Mucosa of rectum (tissue), 2 donors: ENCODE measurements at regions not wholly inside any gene's neighbourhood (a gene's known extent, or its start where the extent isn't known, plus 50 kb on each side); places are given as distances from the start of the nearest gene placed in this dataset.

Experiments
- H3K27ac ChIP-seq, 2 donors: one replicate each; pipeline ENCODE4 v1.7.0; 2013; ENCODE audit warnings: inconsistent platforms in 2 of 2, low read depth in 2 of 2, low read length in 2 of 2
- H3K27me3 ChIP-seq, 2 donors: one replicate each; pipeline ENCODE4 v1.7.0; 2013; ENCODE audit warnings: low read length in 2 of 2; ENCODE audit not compliant: control insufficient read depth in 2 of 2, insufficient read depth in 2 of 2
- H3K36me3 ChIP-seq, 2 donors: one replicate each; pipeline ENCODE4 v1.7.0; 2013; ENCODE audit warnings: low read length in 2 of 2; ENCODE audit not compliant: control insufficient read depth in 2 of 2, insufficient read depth in 2 of 2
- H3K4me1 ChIP-seq, 2 donors: one replicate each; pipeline ENCODE4 v1.7.0; 2013; ENCODE audit warnings: low read length in 2 of 2, mild to moderate bottlenecking in 1 of 2; ENCODE audit not compliant: control insufficient read depth in 2 of 2, insufficient read depth in 2 of 2
- H3K4me3 ChIP-seq, 2 donors: one replicate each; pipeline ENCODE4 v1.7.0; 2013; ENCODE audit warnings: low read length in 2 of 2
- H3K9ac ChIP-seq, 2 donors: one replicate each; pipeline ENCODE4 v1.7.0; 2013; ENCODE audit warnings: low read length in 2 of 2, low read depth in 1 of 2, mild to moderate bottlenecking in 1 of 2
- H3K9me3 ChIP-seq, 2 donors: one replicate each; pipeline ENCODE4 v1.7.0; 2013; ENCODE audit warnings: low read length in 2 of 2; ENCODE audit not compliant: control insufficient read depth in 2 of 2
- donor health status: healthy.
- donor health status: Normal muscosa, but diverticular disease.

- Histone ChIP-seq H3K9ac (no peak overlapping the region), H3K9me3 (no peaks in the 10 kb centered on the region), H3K27ac (no peak overlapping the region), H3K36me3 (no peaks in the 10 kb centered on the region), H3K4me1 (no peaks in the 10 kb centered on the region), H3K4me3 (no peak overlapping the region), H3K27me3 (no peaks in the 10 kb centered on the region)
These were observed 385.1 kb downstream of the POM121L12 start for GRCh38 chr7:53420550-53420949.

GRCh38 chr7:53422291-53422690 lies 386.9 kb downstream of the POM121L12 start:
- Histone ChIP-seq H3K36me3 (no peaks in the 10 kb centered on the region), H3K4me1 (no peaks in the 10 kb centered on the region), H3K4me3 (no peak overlapping the region), H3K9me3 (no peaks in the 10 kb centered on the region), H3K27ac (no peak overlapping the region), H3K27me3 (no peaks in the 10 kb centered on the region), H3K9ac (no peak overlapping the region)

- H3K27me3 ChIP-seq, result no peaks in the 10 kb centered on the region
- no peak overlapping the region for H3K27ac ChIP-seq
- no peaks in the 10 kb centered on the region for H3K36me3 ChIP-seq
- H3K4me1 ChIP-seq, result no peaks in the 10 kb centered on the region
- H3K9me3 ChIP-seq, result no peaks in the 10 kb centered on the region
- H3K9ac ChIP-seq, result no peak overlapping the region
- no peak overlapping the region for H3K4me3 ChIP-seq
These were observed 390.8 kb downstream of the POM121L12 start for GRCh38 chr7:53426145-53426750.

- no peaks in the 10 kb centered on the region for H3K27me3 ChIP-seq
- H3K4me3 ChIP-seq, result no peak overlapping the region
- H3K27ac ChIP-seq, result no peak overlapping the region
- no peaks in the 10 kb centered on the region for H3K9me3 ChIP-seq
- no peak overlapping the region for H3K9ac ChIP-seq
- H3K4me1 ChIP-seq, result no peaks in the 10 kb centered on the region
- no peaks in the 10 kb centered on the region for H3K36me3 ChIP-seq
These were observed 392.6 kb downstream of the POM121L12 start for GRCh38 chr7:53428045-53428444.

- no peak overlapping the region for H3K27ac ChIP-seq
- H3K36me3 ChIP-seq, result no peaks in the 10 kb centered on the region
- H3K9ac ChIP-seq, result no peak overlapping the region
- H3K27me3 ChIP-seq, result no peaks in the 10 kb centered on the region
- H3K4me1 ChIP-seq, result no peaks in the 10 kb centered on the region
- no peaks in the 10 kb centered on the region for H3K9me3 ChIP-seq
- no peak overlapping the region for H3K4me3 ChIP-seq
These were observed 396.5 kb downstream of the POM121L12 start for GRCh38 chr7:53431901-53432300.

GRCh38 chr7:53437336-53437735 lies 401.9 kb downstream of the POM121L12 start:
- H3K9me3 ChIP-seq, result no peaks in the 10 kb centered on the region
- no peaks in the 10 kb centered on the region for H3K27me3 ChIP-seq
- no peak overlapping the region for H3K4me3 ChIP-seq
- no peaks in the 10 kb centered on the region for H3K4me1 ChIP-seq
- no peak overlapping the region for H3K27ac ChIP-seq
- H3K9ac ChIP-seq, result no peak overlapping the region
- no peaks in the 10 kb centered on the region for H3K36me3 ChIP-seq

GRCh38 chr7:53446170-53446569 lies 410.7 kb downstream of the POM121L12 start:
- Histone ChIP-seq H3K9me3 (no peaks in the 10 kb centered on the region), H3K27me3 (no peaks in the 10 kb centered on the region), H3K36me3 (no peaks in the 10 kb centered on the region), H3K9ac (no peak overlapping the region), H3K4me1 (no peaks in the 10 kb centered on the region), H3K27ac (no peak overlapping the region), H3K4me3 (no peak overlapping the region)

- H3K27me3 ChIP-seq, result no peaks in the 10 kb centered on the region
- H3K9ac ChIP-seq, result no peak overlapping the region
- H3K4me1 ChIP-seq, result no peaks in the 10 kb centered on the region
- no peaks in the 10 kb centered on the region for H3K36me3 ChIP-seq
- no peaks in the 10 kb centered on the region for H3K9me3 ChIP-seq
- no peak overlapping the region for H3K27ac ChIP-seq
- H3K4me3 ChIP-seq, result no peak overlapping the region
These were observed 423.2 kb downstream of the POM121L12 start for GRCh38 chr7:53458636-53459035.

GRCh38 chr7:53466371-53466770 lies 430.9 kb downstream of the POM121L12 start:
- H3K9ac ChIP-seq, result no peak overlapping the region
- H3K27ac ChIP-seq, result no peak overlapping the region
- H3K4me3 ChIP-seq, result no peak overlapping the region
- H3K4me1 ChIP-seq, result no peaks in the 10 kb centered on the region
- no peaks in the 10 kb centered on the region for H3K36me3 ChIP-seq
- no peaks in the 10 kb centered on the region for H3K27me3 ChIP-seq
- no peaks in the 10 kb centered on the region for H3K9me3 ChIP-seq

- Histone ChIP-seq H3K4me3 (no peak overlapping the region), H3K27me3 (no peaks in the 10 kb centered on the region), H3K4me1 (no peaks in the 10 kb centered on the region), H3K36me3 (no peaks in the 10 kb centered on the region), H3K9me3 (no peaks in the 10 kb centered on the region), H3K9ac (no peak overlapping the region), H3K27ac (no peak overlapping the region)
These were observed 435.0 kb downstream of the POM121L12 start for GRCh38 chr7:53470336-53470970.
